ENCODE measurements at regions not wholly inside any gene's neighbourhood (a gene's known extent, or its start where the extent isn't known, plus 50 kb on each side); places are given as distances from the start of the nearest gene placed in this dataset.

DNA sequence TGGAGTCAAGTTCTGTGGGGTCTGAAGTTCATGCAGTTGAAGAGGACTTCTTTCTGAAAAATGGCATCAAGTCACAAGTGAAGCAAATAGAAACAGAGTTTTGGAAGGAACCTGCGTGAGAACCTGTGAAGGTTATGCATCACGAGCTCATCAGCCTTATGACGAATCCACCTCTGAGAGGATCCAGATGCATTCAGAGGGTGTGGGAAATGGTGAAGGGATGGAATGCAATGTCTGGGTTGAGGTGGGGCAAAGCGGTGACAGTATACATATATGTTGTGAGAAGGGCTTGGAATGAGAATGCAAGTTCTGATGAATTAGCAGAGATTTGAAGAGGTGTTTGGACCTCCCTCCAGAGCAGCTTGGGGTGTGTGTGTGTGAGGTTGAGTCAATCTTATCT lies 382.1 kb upstream of the TBL1XR1 start:
- DNase-seq = no peak

DNA sequence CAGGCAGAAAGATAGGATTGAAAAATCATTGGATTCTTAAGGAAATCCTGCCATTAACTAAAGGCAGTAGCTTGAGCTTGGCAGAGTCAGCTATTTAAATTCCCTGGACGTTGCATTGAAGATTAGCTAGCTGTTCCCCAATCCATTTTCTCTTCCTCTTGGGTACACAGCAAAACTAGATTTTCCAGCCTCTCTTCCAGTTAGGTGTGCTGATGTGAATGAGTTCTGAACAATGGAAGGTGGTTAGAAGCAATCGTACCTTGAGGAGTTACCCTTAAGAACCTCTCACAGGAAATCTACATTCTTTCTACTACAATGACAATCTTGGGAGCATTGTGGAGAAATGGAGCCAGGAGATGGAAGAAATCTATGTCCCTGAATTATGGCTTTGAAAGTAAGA lies 383.2 kb upstream of the TBL1XR1 start:
- no peak for DNase-seq

GRCh38 chr3:177585271-177585670 lies 388.0 kb upstream of the TBL1XR1 start:
- no peak for DNase-seq

DNA sequence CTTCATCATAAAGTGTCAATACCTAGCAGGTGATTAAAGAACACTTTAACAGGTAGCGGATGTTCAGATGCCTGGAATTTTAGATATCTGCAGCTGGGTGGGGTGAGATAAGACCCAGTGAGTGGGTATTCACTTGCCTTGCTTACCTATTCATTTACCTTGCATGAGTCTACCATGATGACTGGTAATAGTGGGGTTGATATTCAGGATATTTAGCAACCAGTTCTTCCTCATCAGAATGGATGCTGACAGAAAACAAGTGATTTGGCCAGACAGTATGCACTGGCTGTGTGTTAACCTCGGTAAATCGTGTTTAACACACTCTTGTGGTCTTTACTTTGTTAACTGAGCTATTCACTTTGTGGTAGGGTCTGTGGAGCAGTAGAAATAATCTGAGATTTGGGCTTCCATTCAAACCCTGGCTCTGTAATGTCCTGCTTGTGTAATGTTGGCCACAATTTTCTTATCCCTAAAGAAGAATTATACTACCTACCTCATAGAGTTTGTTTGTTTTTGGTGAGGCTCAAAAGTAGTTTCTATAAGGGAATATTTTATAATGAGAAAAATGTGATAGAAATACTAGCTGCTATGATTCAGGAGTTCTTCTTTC lies 391.9 kb upstream of the TBL1XR1 start:
- DNase-seq = no peak

DNA sequence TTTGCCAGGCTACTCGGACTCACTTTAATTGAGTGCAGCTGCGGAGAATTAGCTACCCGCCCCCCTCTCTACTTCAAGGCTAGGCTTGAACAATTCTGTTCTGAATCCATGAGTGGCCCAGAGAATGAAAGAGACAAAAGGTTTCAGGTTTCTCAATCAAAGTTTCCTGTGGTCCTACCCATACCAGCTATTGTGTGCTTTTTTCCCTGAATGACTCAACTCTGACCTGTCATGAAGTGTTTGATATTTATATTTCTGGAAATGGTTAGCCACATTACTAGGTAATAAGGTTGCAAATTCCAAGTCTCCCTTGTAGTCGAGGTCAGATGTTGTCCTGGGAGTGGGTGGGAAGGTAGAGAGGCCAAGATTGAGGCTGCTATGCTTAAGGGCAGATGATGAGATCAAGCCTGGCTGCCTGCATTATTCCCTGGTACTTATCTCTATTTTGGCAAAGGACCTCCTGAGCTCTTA lies 392.7 kb upstream of the TBL1XR1 start:
- DNase-seq = no peak

- no peak for DNase-seq
Observed at GRCh38 chr3:177590826-177591225, 393.5 kb upstream of the TBL1XR1 start.

DNA sequence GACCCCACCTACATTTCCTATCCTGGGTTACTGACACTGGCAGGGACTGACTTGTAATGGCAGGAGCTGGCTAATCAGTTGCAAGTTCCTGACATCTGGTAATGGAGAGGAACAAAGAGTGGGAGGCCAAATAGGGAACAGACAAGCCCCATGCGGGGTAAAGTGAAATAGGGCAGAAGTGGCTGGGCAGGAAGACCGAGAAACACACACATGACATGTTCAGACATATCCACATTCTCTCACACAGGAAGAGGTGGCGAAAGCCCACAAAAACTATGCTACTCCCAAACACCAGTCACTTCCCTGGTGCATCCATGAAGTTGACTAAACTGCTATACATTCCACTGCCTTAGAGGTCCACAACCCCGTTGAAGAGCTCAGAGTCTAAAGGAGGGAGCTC lies 394.1 kb upstream of the TBL1XR1 start:
- no peak for DNase-seq

GRCh38 chr3:177594096-177594495 lies 396.8 kb upstream of the TBL1XR1 start:
- DNase-seq = no peak

DNA sequence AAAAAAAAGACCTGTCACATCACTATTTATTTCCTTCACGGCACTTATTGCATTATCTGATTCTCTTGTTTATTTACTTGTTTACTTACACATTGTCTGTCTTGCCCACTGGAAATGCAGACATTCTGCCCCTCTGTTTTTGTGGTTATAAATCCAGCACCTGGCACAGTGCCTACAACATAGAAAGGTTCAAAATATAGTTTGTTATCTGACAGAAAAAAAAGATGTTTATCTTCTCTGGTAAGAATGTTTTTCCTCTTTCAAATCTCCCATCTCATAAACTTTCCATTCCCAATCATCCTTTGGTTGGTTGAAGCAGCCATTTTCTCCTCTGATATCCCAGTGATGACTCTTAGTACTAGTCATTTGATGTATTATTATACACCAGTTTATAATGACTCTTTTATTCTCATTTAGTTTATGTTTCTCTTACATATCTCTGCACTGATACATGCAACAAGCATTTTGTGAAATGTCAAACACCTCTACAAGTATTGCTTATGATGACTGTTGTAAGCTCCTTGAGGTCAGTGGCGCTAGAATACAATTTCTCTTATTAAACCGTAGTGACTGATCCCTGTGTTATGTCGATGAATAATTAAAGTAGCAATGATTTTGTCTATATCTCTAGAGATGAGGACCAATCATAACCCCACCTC lies 398.4 kb upstream of the TBL1XR1 start:
- DNase-seq = no peak

GRCh38 chr3:177596248-177596815 lies 399.1 kb upstream of the TBL1XR1 start:
- no peak for DNase-seq

DNA sequence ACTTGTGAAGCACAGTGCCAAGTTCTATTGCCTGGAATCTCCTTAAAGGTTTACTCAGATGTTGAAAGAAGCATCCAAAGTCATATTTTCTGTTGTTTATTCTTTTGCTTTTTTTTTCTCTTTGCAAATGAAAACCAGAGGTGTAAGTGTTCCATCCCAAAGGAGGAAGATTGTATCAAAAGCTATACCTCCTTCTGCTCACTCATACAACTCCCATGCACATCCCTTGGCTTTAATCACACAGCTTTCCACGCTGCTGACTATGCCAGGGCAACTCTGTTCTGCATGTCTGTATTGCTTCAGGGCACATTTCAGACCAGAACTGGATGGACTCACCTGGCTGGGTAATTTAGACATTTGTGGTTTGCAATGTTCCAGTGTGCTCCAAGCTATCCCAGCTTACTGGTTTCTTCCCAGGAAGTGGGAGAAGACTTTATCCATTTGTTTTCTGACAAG lies 399.6 kb upstream of the TBL1XR1 start:
- DNase-seq = no peak

- DNase-seq = no peak
Observed at GRCh38 chr3:177597311-177598096, 400.2 kb upstream of the TBL1XR1 start.

- DNase-seq = no peak
Observed at GRCh38 chr3:177598097-177598833, 401.0 kb upstream of the TBL1XR1 start.

DNA sequence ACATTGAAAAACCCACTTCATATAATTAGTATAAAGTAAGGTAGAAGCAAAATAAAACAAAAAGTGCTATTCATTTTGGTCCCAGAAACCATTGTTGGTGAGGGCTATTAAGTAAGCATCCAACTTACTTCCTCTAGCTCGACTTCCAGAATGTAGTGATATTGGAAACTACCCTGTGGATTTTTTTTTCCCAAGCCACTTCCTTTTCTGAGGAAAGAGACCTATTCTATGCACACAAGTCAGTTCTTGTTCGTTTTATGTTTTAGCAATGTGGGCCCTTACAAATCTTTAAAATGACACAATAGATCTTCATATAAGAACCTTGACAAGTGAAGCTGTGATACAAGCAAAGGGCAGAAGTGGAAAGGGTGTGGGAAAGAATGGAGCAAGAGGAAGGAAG lies 402.0 kb upstream of the TBL1XR1 start:
- DNase-seq = no peak

- no peak for DNase-seq
Observed at GRCh38 chr3:177599837-177600236, 402.6 kb upstream of the TBL1XR1 start.

DNA sequence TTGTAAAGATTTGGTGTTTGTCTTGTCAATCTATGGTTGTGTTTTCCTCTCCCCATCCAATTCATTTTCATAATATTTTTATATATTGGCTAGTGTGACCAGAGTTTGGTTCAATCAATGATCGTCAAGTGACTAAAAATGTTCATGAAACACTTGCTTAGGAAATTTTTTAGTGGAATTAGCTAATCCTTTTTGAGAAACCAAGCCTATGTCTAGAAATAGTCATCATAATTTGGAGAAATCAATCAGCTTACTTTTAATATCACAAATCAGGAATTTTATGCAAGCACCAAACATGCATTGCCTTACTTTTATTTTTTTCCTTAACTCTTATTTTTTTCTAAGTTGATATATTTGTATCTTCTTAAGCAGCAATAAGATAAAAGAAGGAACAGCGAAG lies 403.1 kb upstream of the TBL1XR1 start:
- DNase-seq = no peak

DNA sequence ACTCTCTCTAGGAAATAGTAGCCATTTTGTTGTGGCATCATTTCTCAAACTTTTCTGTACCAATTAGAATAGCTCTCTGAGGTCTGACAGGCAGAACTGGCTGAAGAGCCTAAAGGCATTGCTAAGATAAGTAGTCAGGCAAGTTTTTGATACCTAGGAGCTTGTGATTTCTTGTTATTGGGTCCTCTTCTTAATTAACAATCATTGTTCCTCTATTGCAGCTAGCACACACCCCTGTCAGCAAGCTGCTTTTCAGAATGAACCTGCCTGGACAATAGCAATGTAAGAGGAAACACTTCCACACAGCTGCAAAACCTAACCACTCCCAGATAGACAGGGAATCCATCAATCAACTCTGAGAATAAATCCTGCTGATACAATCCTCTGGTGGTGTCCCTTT lies 403.9 kb upstream of the TBL1XR1 start:
- no peak for DNase-seq

DNA sequence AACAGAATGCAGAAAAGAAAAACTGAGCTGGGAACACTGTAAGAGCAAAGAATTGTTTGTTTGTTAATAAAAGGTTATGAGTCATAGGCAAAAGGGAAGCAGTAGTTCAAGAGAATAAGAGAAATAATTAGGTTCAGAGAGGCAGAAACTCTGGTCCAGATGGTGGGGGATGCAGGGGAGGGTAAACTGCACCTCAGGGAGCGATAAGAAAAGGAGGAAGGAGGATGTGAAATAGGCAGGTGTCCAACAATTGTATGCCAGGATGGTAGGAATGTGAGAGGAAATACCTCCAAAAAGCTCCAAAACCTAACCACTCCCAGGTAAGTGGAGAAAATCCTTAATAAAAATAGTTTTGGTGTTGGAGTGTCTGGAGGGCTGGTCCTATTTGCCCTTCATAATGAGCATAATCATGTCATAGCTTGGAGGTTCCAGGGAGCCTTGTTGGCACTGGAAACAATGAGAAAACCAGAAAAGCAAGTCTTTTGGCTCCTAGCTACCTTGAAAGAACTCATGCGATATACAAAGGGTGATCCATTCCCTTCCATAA lies 405.4 kb upstream of the TBL1XR1 start:
- no peak for DNase-seq

GRCh38 chr3:177603148-177603603 lies 405.9 kb upstream of the TBL1XR1 start:
- no peak for DNase-seq

- no peak for DNase-seq
Observed at GRCh38 chr3:177604181-177604580, 406.9 kb upstream of the TBL1XR1 start.

DNA sequence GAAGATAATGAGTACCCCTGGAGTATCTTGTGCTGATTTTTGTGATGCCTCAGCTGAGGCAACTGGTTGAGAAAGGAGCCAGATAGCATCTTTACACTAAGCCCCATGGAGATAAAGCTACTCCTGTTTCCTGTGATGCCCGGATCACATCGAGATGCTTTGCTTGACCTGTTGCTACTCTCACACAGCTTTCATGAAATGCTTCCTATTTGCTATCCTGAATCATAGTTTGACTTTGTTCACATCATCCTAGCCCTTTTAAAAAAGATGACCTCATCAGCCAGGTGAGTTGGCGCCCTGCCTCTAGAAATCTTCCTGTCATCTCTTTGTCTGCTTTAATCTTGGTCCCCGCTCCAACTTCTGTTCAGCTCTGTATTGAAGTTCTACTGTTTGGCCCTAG lies 409.6 kb upstream of the TBL1XR1 start:
- no peak for DNase-seq

- no peak for DNase-seq
Observed at GRCh38 chr3:177607589-177607988, 410.3 kb upstream of the TBL1XR1 start.
